Midbrain (tissue), 1 donor: ENCODE measurements at regions not wholly inside any gene's neighbourhood (a gene's known extent, or its start where the extent isn't known, plus 50 kb on each side); places are given as distances from the start of the nearest gene placed in this dataset.
"Not testable (repeated sequence)": the region's sequence is repeated elsewhere in the genome, so short reads cannot be mapped to it uniquely, and the experiment has no call there.

Source experiments
- DNase-seq: peaks from one replicate; lab custom pipeline; 2025; lab: John Stamatoyannopoulos, UW

GRCh38 chr10:6877722-6878392 is 297.8 kb upstream of the PRKCQ start:
- DNase-seq = peak; percentile 21

GRCh38 chr10:6877336-6877721 is 297.3 kb upstream of the PRKCQ start:
- no peak for DNase-seq

- DNase-seq = no peak
Observed at GRCh38 chr10:6875269-6875865, 295.3 kb upstream of the PRKCQ start.

GRCh38 chr10:6871128-6871527 is 291.1 kb upstream of the PRKCQ start:
- DNase-seq = no peak

- no peak for DNase-seq
Observed at GRCh38 chr10:6868036-6868725, 288.1 kb upstream of the PRKCQ start.

GRCh38 chr10:6866757-6867156 is 286.7 kb upstream of the PRKCQ start:
- no peak for DNase-seq

- DNase-seq = no peak
Observed at GRCh38 chr10:6864142-6864541, 284.1 kb upstream of the PRKCQ start.

- DNase-seq = no peak
Observed at GRCh38 chr10:6863381-6863780, 283.3 kb upstream of the PRKCQ start.

GRCh38 chr10:6850452-6850851 is 270.4 kb upstream of the PRKCQ start:
- no peak for DNase-seq

- DNase-seq = no peak
Observed at GRCh38 chr10:6847561-6847960, 267.5 kb upstream of the PRKCQ start.

GRCh38 chr10:6843894-6844650 is 264.0 kb upstream of the PRKCQ start:
- no peak for DNase-seq

- DNase-seq = peak; percentile 88
Observed at GRCh38 chr10:6843481-6843881, 263.4 kb upstream of the PRKCQ start.

- no peak for DNase-seq
Observed at GRCh38 chr10:6842722-6843121, 262.6 kb upstream of the PRKCQ start.

GRCh38 chr10:6841761-6842160 is 261.7 kb upstream of the PRKCQ start:
- no peak for DNase-seq

GRCh38 chr10:6840766-6841165 is 260.7 kb upstream of the PRKCQ start:
- DNase-seq = no peak

GRCh38 chr10:6840201-6840691 is 260.2 kb upstream of the PRKCQ start:
- DNase-seq = no peak

- DNase-seq = no peak
Observed at GRCh38 chr10:6838118-6838517, 258.0 kb upstream of the PRKCQ start.

GRCh38 chr10:6833458-6834011 is 253.5 kb upstream of the PRKCQ start:
- no peak for DNase-seq

- DNase-seq = not testable (repeated sequence)
Observed at GRCh38 chr10:6830981-6831380, 250.9 kb upstream of the PRKCQ start.

GRCh38 chr10:6824793-6825192 is 244.7 kb upstream of the PRKCQ start:
- not testable (repeated sequence) for DNase-seq

- DNase-seq = no peak
Observed at GRCh38 chr10:6823770-6824169, 243.7 kb upstream of the PRKCQ start.

GRCh38 chr10:6819301-6819700 is 239.2 kb upstream of the PRKCQ start:
- DNase-seq = no peak
